MCF 10A (cell line): ENCODE measurements at regions not wholly inside any gene's neighbourhood (a gene's known extent, or its start where the extent isn't known, plus 50 kb on each side); places are given as distances from the start of the nearest gene placed in this dataset.

Experiments used
- BruUV-seq: library from RNA; stranded (reverse); fragments of 400-500 nt; replicated peaks from 2 replicates; lab custom pipeline; 2021; lab: Mats Ljungman, UMichigan
- CTCF ChIA-PET: fragments of 300-600 bp; sonication (Branson Sonifier 250); formaldehyde crosslinking; extraction: SDS; loops from one replicate; lab custom pipeline; 2021; ENCODE audit warnings: antibody characterized with exemption, inconsistent platforms; lab: Yijun Ruan, JAX
- POLR2A ChIA-PET: fragments of 300-600, 350-650 bp; sonication (Branson Sonifier 250); formaldehyde crosslinking; extraction: SDS; loops from one replicate; lab custom pipeline; 2020; ENCODE audit warnings: antibody characterized with exemption, inconsistent platforms; lab: Yijun Ruan, JAX
- DNase-seq: peaks from one replicate; pipeline ENCODE4 v3.0.0-alpha.2; 2018; ENCODE audit not compliant: unreplicated experiment
- H3K27ac Mint-ChIP-seq: one replicate; pipeline ENCODE4 v1.8.0; 2022; ENCODE audit warnings: mild to moderate bottlenecking, low read depth, mixed read lengths; ENCODE audit not compliant: unreplicated experiment
- H3K27me3 Mint-ChIP-seq: one replicate; pipeline ENCODE4 v1.8.0; 2022; ENCODE audit warnings: mixed read lengths; ENCODE audit not compliant: insufficient read depth, unreplicated experiment
- H3K36me3 Mint-ChIP-seq: one replicate; pipeline ENCODE4 v1.8.0; 2022; ENCODE audit warnings: mild to moderate bottlenecking, moderate library complexity, mixed read lengths; ENCODE audit not compliant: insufficient read depth, unreplicated experiment
- H3K4me1 Mint-ChIP-seq: one replicate; pipeline ENCODE4 v1.8.0; 2022; ENCODE audit warnings: mixed read lengths; ENCODE audit not compliant: insufficient read depth, unreplicated experiment
- H3K4me3 Mint-ChIP-seq: one replicate; pipeline ENCODE4 v1.8.0; 2022; ENCODE audit warnings: mild to moderate bottlenecking, moderate library complexity, mixed read lengths; ENCODE audit not compliant: unreplicated experiment
- H3K9me3 Mint-ChIP-seq: one replicate; pipeline ENCODE4 v1.8.0; 2022; ENCODE audit warnings: mixed read lengths; ENCODE audit not compliant: unreplicated experiment
- CTCF ChIP-seq: fragments of 200-600 bp; IDR thresholded peaks from one replicate; pipeline ENCODE4 v1.8.0; 2022; ENCODE audit warnings: antibody characterized with exemption, mild to moderate bottlenecking; ENCODE audit not compliant: unreplicated experiment
- intact Hi-C: fragments of 100-400 bp; cut with micrococcal nuclease; formaldehyde crosslinking; loops from 2 replicates; pipeline ENCODE4 v1.14.1; 2022

GRCh38 chr4:123748806-123749205 lies 352.2 kb downstream of the SPRY1 start:
- no peak for TF ChIP-seq CTCF
- H3K36me3 Mint-ChIP-seq: no peaks in the 10 kb centered on the region
- H3K27ac Mint-ChIP-seq: no peak overlapping the region
- H3K4me1 Mint-ChIP-seq: no peaks in the 10 kb centered on the region
- ChIA-PET CTCF (no interaction called here), POLR2A (no interaction called here)
- intact Hi-C loops: no loop called here
- BruUV-seq: no TSS peak
- DNase-seq: no peak
- H3K9me3 Mint-ChIP-seq: no peaks in the 10 kb centered on the region
- H3K4me3 Mint-ChIP-seq: no peak overlapping the region
- no peaks in the 10 kb centered on the region for H3K27me3 Mint-ChIP-seq

GRCh38 chr4:123749383-123749782 lies 352.8 kb downstream of the SPRY1 start:
- no peak for DNase-seq
- Mint-ChIP-seq H3K36me3 (no peaks in the 10 kb centered on the region), H3K27ac (no peak overlapping the region), H3K9me3 (no peaks in the 10 kb centered on the region), H3K27me3 (no peaks in the 10 kb centered on the region), H3K4me1 (no peaks in the 10 kb centered on the region), H3K4me3 (no peak overlapping the region)
- TF ChIP-seq CTCF: no peak
- no TSS peak for BruUV-seq
- POLR2A ChIA-PET: no interaction called here
- CTCF ChIA-PET: interaction anchor here (0.6 kb wide), 1 partner anchor 579 kb away, joined by 4 read pairs; no protein-coding TSS in a partner anchor
- intact Hi-C loops: no loop called here

- no peak overlapping the region for H3K4me3 Mint-ChIP-seq
- H3K36me3 Mint-ChIP-seq: no peaks in the 10 kb centered on the region
- intact Hi-C loops: no loop called here
- no TSS peak for BruUV-seq
- H3K27ac Mint-ChIP-seq: no peak overlapping the region
- no peak for DNase-seq
- TF ChIP-seq CTCF: no peak
- ChIA-PET CTCF (no interaction called here), POLR2A (no interaction called here)
- H3K9me3 Mint-ChIP-seq: no peaks in the 10 kb centered on the region
- no peaks in the 10 kb centered on the region for H3K4me1 Mint-ChIP-seq
- no peaks in the 10 kb centered on the region for H3K27me3 Mint-ChIP-seq
Observed at GRCh38 chr4:123750044-123750443, 353.4 kb downstream of the SPRY1 start.

GRCh38 chr4:123755655-123756054 lies 359.1 kb downstream of the SPRY1 start:
- H3K36me3 Mint-ChIP-seq: no peaks in the 10 kb centered on the region
- no peak for TF ChIP-seq CTCF
- POLR2A ChIA-PET: interaction anchor here (0.6 kb wide), 1 partner anchor 14 kb away, joined by 3 read pairs; no protein-coding TSS in a partner anchor
- intact Hi-C loops: no loop called here
- no peaks in the 10 kb centered on the region for H3K27me3 Mint-ChIP-seq
- no peak overlapping the region for H3K4me3 Mint-ChIP-seq
- BruUV-seq: no TSS peak
- no peak for DNase-seq
- no peaks in the 10 kb centered on the region for H3K4me1 Mint-ChIP-seq
- H3K27ac Mint-ChIP-seq: no peak overlapping the region
- CTCF ChIA-PET: interaction anchor here (0.6 to 3.0 kb wide), 4 partner anchors 17 to 643 kb away, joined by 3 to 19 read pairs (median 3); no protein-coding TSS in a partner anchor
- no peaks in the 10 kb centered on the region for H3K9me3 Mint-ChIP-seq
